Neural crest cell (in vitro differentiated cells): ENCODE measurements at regions not wholly inside any gene's neighbourhood (a gene's known extent, or its start where the extent isn't known, plus 50 kb on each side); places are given as distances from the start of the nearest gene placed in this dataset.

Experiments used
- DNase-seq: peaks from one replicate; pipeline ENCODE4 v3.0.0; 2021; ENCODE audit warnings: low read depth, mixed read lengths, low spot score
- H3K27ac Mint-ChIP-seq: one replicate; pipeline ENCODE4 v1.8.0; 2021; ENCODE audit warnings: mild to moderate bottlenecking, mixed read lengths; ENCODE audit not compliant: unreplicated experiment
- H3K27me3 Mint-ChIP-seq: 2 replicates; pipeline ENCODE4 v1.8.0; 2021; ENCODE audit warnings: low read depth, mild to moderate bottlenecking, mixed read lengths
- H3K36me3 Mint-ChIP-seq: 2 replicates; pipeline ENCODE4 v1.8.0; 2021; ENCODE audit warnings: low read depth, mild to moderate bottlenecking, mixed read lengths
- H3K4me1 Mint-ChIP-seq: 2 replicates; pipeline ENCODE4 v1.8.0; 2021; ENCODE audit warnings: mixed read lengths
- H3K4me3 Mint-ChIP-seq: one replicate; pipeline ENCODE4 v1.8.0; 2021; ENCODE audit warnings: mild to moderate bottlenecking, mixed read lengths
- H3K9me3 Mint-ChIP-seq: 2 replicates; pipeline ENCODE4 v1.8.0; 2021; ENCODE audit warnings: mixed read lengths
- CTCF ChIP-seq: fragments of 200-600 bp; sonication (generic); conservative IDR thresholded peaks from 2 replicates; pipeline ENCODE4 v1.5.0; 2021; ENCODE audit warnings: antibody characterized with exemption, mild to moderate bottlenecking

GRCh38 chr2:109057686-109058085, 68.7 kb upstream of the EDAR start:
- Mint-ChIP-seq H3K4me3 (no peak overlapping the region), H3K27ac (no peak overlapping the region), H3K9me3 (no peaks in the 10 kb centered on the region), H3K27me3 (no peaks in the 10 kb centered on the region), H3K4me1 (peaks cover 8% of the 10 kb centered on the region), H3K36me3 (no peaks in the 10 kb centered on the region)
- DNase-seq: no peak
- no peak for TF ChIP-seq CTCF

- H3K27me3 Mint-ChIP-seq: no peaks in the 10 kb centered on the region
- DNase-seq: no peak
- TF ChIP-seq CTCF: no peak
- no peaks in the 10 kb centered on the region for H3K9me3 Mint-ChIP-seq
- no peaks in the 10 kb centered on the region for H3K36me3 Mint-ChIP-seq
- H3K4me3 Mint-ChIP-seq: no peak overlapping the region
- peaks cover 8% of the 10 kb centered on the region for H3K4me1 Mint-ChIP-seq
- no peak overlapping the region for H3K27ac Mint-ChIP-seq
Measured at GRCh38 chr2:109055435-109055834, 66.4 kb upstream of the EDAR start.

- Mint-ChIP-seq H3K36me3 (no peaks in the 10 kb centered on the region), H3K9me3 (no peaks in the 10 kb centered on the region), H3K4me3 (no peak overlapping the region), H3K4me1 (peaks cover 9% of the 10 kb centered on the region), H3K27me3 (no peaks in the 10 kb centered on the region), H3K27ac (no peak overlapping the region)
- no peak for DNase-seq
- no peak for TF ChIP-seq CTCF
Measured at GRCh38 chr2:109054865-109055264, 65.8 kb upstream of the EDAR start.

- no peak for DNase-seq
- Mint-ChIP-seq H3K9me3 (no peaks in the 10 kb centered on the region), H3K27me3 (no peaks in the 10 kb centered on the region), H3K4me3 (no peak overlapping the region), H3K4me1 (peaks cover 20% of the 10 kb centered on the region), H3K36me3 (no peaks in the 10 kb centered on the region), H3K27ac (no peak overlapping the region)
- no peak for TF ChIP-seq CTCF
Measured at GRCh38 chr2:109053716-109054115, 64.7 kb upstream of the EDAR start.

GRCh38 chr2:109052922-109053321, 63.9 kb upstream of the EDAR start:
- Mint-ChIP-seq H3K27me3 (no peaks in the 10 kb centered on the region), H3K36me3 (no peaks in the 10 kb centered on the region), H3K4me3 (no peak overlapping the region), H3K27ac (no peak overlapping the region), H3K9me3 (no peaks in the 10 kb centered on the region), H3K4me1 (peaks cover 18% of the 10 kb centered on the region)
- no peak for TF ChIP-seq CTCF
- DNase-seq: no peak

GRCh38 chr2:109049022-109049421, 60.0 kb upstream of the EDAR start:
- H3K4me3 Mint-ChIP-seq: no peak overlapping the region

More at GRCh38 chr2:109049022-109049421, 60.0 kb upstream of the EDAR start:
- no peak for TF ChIP-seq CTCF
- DNase-seq: no peak
- Mint-ChIP-seq H3K9me3 (no peaks in the 10 kb centered on the region), H3K27me3 (no peaks in the 10 kb centered on the region), H3K36me3 (no peaks in the 10 kb centered on the region), H3K27ac (no peak overlapping the region), H3K4me1 (peaks cover 19% of the 10 kb centered on the region)
